ENCODE measurements at regions not wholly inside any gene's neighbourhood (a gene's known extent, or its start where the extent isn't known, plus 50 kb on each side); places are given as distances from the start of the nearest gene placed in this dataset.

DNA sequence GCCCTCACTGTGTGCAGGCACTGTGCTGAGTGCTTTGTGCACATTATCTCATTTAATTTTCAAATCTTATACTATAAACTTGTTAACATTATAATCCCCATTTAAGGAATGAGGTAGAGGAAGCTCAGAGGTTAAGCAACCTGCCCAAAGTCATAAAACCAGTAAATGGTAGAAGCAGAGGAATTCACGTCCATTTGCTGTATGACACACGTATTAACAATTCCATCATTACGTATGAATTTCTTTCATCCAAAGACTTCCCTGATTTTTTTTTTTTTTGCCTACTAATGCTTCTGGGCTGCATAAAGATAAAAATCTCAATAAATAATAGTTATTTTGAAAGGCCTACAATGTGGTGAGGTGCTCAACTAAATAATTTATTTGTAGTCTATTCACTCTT, 64.5 kb upstream of the H2AZ1 start:
- TF ChIP-seq EZH2phosphoT487 (IDR thresholded peaks at IDR 0.05; ENCODE audit: low read depth, severe bottlenecking, unreplicated experiment) = no peak
- TF ChIP-seq, protein P1, sequence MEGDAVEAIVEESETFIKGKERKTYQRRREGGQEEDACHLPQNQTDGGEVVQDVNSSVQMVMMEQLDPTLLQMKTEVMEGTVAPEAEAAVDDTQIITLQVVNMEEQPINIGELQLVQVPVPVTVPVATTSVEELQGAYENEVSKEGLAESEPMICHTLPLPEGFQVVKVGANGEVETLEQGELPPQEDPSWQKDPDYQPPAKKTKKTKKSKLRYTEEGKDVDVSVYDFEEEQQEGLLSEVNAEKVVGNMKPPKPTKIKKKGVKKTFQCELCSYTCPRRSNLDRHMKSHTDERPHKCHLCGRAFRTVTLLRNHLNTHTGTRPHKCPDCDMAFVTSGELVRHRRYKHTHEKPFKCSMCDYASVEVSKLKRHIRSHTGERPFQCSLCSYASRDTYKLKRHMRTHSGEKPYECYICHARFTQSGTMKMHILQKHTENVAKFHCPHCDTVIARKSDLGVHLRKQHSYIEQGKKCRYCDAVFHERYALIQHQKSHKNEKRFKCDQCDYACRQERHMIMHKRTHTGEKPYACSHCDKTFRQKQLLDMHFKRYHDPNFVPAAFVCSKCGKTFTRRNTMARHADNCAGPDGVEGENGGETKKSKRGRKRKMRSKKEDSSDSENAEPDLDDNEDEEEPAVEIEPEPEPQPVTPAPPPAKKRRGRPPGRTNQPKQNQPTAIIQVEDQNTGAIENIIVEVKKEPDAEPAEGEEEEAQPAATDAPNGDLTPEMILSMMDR (IDR thresholded peaks at IDR 0.05; ENCODE audit: poor library complexity) = no peak
- no peak for TF ChIP-seq EZH2 (IDR thresholded peaks at IDR 0.05; ENCODE audit: borderline replicate concordance)
